ENCODE measurements at regions not wholly inside any gene's neighbourhood (a gene's known extent, or its start where the extent isn't known, plus 50 kb on each side); places are given as distances from the start of the nearest gene placed in this dataset.

GRCh38 chr5:113673041-113673440 lies 159.5 kb downstream of the YTHDC2 start:
- no peak for TF ChIP-seq CTCF (IDR thresholded peaks at IDR 0.05)
- TF ChIP-seq POLR2A (IDR thresholded peaks at IDR 0.05): no peak

All from right lobe of liver (tissue), 4 donors.